GM06990 (cell line): ENCODE measurements at regions not wholly inside any gene's neighbourhood (a gene's known extent, or its start where the extent isn't known, plus 50 kb on each side); places are given as distances from the start of the nearest gene placed in this dataset.

Experiments used
- DNase-seq: peaks from one replicate; pipeline ENCODE4 v3.0.0-alpha.2; 2011; ENCODE audit not compliant: insufficient read length; ENCODE audit errors: extremely low read depth
- H3K27me3 ChIP-seq: replicated peaks from 2 replicates; pipeline ENCODE4 v1.6.0; 2011; ENCODE audit warnings: low read length; ENCODE audit not compliant: control insufficient read depth, insufficient read depth
- H3K36me3 ChIP-seq: 2 replicates; pipeline ENCODE4 v1.5.1; 2011; ENCODE audit warnings: low read length; ENCODE audit not compliant: control insufficient read depth, insufficient read depth
- H3K4me3 ChIP-seq: replicated peaks from 2 replicates; pipeline ENCODE4 v1.5.1; 2011; ENCODE audit warnings: low read depth, mild to moderate bottlenecking, control low read depth, low read length
- TF ChIP-seq, protein P1 (sequence below): IDR thresholded peaks from 2 replicates; pipeline ENCODE4 v1.5.1; 2011; ENCODE audit warnings: low read length, control low read depth, mild to moderate bottlenecking, inconsistent platforms; ENCODE audit not compliant: insufficient read depth, poor library complexity, severe bottlenecking

DNA sequence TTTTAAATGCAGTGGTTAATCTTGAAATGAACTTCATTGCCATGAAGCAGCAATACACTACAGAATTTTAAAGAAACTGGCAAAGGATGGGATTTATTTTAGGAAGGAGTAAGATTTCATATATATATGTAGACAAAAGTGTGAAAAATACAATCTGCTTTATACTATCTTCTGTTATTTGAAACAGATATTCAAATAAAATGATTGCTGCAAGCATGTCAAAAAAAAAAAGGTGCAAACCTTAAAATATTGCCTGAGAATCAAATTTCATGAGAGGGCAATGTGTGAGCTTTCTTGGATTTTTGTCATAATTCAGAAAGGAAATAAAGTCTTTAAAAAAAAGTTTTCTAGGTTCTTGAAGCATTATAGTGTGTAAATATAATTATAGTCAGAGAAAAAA is 705.0 kb upstream of the CDH10 start:
- Histone ChIP-seq H3K27me3 (no peaks in the 10 kb centered on the region), H3K36me3 (no peaks in the 10 kb centered on the region), H3K4me3 (no peak overlapping the region)
- TF ChIP-seq, protein P1, sequence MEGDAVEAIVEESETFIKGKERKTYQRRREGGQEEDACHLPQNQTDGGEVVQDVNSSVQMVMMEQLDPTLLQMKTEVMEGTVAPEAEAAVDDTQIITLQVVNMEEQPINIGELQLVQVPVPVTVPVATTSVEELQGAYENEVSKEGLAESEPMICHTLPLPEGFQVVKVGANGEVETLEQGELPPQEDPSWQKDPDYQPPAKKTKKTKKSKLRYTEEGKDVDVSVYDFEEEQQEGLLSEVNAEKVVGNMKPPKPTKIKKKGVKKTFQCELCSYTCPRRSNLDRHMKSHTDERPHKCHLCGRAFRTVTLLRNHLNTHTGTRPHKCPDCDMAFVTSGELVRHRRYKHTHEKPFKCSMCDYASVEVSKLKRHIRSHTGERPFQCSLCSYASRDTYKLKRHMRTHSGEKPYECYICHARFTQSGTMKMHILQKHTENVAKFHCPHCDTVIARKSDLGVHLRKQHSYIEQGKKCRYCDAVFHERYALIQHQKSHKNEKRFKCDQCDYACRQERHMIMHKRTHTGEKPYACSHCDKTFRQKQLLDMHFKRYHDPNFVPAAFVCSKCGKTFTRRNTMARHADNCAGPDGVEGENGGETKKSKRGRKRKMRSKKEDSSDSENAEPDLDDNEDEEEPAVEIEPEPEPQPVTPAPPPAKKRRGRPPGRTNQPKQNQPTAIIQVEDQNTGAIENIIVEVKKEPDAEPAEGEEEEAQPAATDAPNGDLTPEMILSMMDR: no peak
- no peak for DNase-seq

DNA sequence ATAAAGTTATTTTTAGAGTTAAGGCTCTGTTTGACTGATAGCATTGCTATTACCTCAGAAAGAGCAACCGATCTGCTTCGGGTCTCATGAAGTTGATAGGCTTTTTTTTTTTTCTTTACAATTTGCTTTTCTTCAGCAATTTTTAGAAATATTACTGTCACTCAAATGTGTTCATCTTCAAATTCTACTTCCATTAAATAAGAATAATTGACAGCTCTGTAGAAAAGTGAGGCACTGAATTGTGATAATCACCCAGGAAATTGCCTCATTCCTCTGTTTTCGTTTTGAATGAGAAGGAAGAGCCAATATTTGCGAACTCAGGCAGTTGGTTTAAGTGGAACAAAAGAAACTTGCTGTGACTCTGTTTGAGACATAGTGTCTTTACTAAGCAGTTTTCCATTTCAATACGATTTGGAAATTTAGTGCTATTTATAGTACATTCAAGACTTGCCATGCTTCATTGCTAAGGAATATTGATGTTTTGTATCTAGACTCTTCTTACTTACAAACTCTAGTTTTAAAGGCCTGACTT is 700.5 kb upstream of the CDH10 start:
- Histone ChIP-seq H3K4me3 (no peak overlapping the region), H3K36me3 (no peaks in the 10 kb centered on the region), H3K27me3 (no peaks in the 10 kb centered on the region)
- no peak for DNase-seq
- TF ChIP-seq, protein P1: no peak

DNA sequence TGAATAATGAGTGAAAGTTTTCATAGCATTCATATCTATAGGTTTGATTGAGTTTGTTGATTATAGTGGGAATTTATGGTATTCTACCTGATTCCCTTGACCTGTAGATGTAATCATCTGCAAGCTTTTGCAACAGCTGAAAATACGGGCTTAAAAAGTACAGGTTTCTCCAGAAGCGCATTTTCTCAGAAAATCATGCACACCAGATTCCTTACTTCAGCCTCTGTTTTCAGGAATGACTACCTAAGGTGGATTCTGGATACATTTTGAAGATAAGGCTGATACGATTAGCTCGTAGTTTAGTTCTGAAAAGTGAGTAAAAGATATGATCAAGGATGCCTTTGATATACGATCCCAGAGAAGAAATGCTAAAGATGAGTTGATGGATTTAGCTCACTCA is 694.8 kb upstream of the CDH10 start:
- no peak overlapping the region for H3K4me3 ChIP-seq
- no peak for DNase-seq
- TF ChIP-seq, protein P1: no peak
- H3K36me3 ChIP-seq: no peaks in the 10 kb centered on the region
- H3K27me3 ChIP-seq: no peaks in the 10 kb centered on the region

DNA sequence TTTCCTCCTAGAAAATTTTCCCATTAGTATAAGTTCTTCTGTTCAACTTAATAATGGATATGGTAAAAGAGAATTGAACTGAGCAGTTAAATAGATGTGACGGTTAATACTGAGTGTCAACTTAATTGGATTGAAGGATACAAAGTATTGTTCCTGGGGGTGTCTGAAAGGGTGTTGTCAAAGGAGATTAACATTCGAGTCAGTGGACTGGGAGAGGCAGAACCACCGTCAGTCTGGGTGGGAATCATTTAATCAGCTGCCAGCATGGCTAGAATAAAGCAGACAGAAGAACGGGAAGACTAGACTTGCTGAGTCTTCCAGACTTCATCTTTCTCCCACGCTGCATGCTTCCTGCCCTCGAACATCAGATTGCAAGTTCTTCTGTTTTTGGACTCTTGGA is 689.6 kb upstream of the CDH10 start:
- no peaks in the 10 kb centered on the region for H3K36me3 ChIP-seq
- no peak for DNase-seq
- H3K4me3 ChIP-seq: no peak overlapping the region
- no peaks in the 10 kb centered on the region for H3K27me3 ChIP-seq
- TF ChIP-seq, protein P1: no peak

DNA sequence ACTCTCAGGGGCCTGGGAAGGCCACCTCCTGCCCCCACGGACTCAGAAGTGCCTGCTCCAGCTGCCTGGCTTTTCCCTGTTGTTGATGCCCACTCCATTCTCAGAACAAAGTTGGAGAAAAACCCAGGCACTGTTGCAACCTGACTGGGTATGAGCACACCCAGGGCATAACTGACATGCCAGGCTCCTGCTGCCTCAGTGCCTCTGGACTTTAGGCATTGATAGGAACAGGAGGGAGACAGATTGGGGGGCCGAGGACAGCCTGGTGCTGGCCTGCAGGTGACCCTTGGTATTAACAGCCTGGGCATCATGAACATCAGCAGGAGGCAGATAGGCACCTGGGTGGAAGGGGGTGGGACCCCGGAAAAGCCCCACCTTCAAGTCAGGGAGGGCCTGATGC is 685.9 kb upstream of the CDH10 start:
- TF ChIP-seq, protein P1: no peak
- no peak overlapping the region for H3K4me3 ChIP-seq

DNA sequence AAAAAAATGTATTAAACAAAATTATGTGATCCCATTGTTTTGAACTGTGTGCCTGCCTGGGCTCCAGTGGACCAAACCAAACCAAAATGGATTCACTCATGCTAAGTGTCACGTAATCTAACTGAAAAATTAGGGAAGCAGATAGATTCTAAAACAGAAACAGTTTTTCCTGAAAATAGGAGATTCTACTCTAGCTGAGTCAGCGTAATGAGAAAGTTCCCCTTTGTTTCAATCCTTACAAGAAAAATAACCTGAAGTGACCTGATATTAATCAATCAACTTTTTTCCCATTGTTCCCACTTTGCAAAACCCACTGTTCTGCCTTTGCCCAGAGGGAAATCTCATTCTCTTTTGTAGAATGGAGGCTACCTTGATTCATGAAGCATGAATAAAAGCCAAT is 682.4 kb upstream of the CDH10 start:
- TF ChIP-seq, protein P1: no peak
- Histone ChIP-seq H3K27me3 (no peaks in the 10 kb centered on the region), H3K4me3 (no peak overlapping the region), H3K36me3 (no peaks in the 10 kb centered on the region)
- DNase-seq: no peak

More for the DNA sequence above, 685.9 kb upstream of the CDH10 start:
- DNase-seq: no peak
- Histone ChIP-seq H3K36me3 (no peaks in the 10 kb centered on the region), H3K27me3 (no peaks in the 10 kb centered on the region)
